Retinal pigment epithelial cell (primary cell): ENCODE measurements at regions not wholly inside any gene's neighbourhood (a gene's known extent, or its start where the extent isn't known, plus 50 kb on each side); places are given as distances from the start of the nearest gene placed in this dataset.

Experiments
- DNase-seq: peaks from one replicate; pipeline ENCODE4 v3.0.0-alpha.2; 2010; ENCODE audit warnings: low read depth
- H3K4me3 ChIP-seq: 2 replicates; pipeline ENCODE4 v1.5.1; 2011; ENCODE audit warnings: mild to moderate bottlenecking, low read length, control low read depth, moderate library complexity
- TF ChIP-seq, protein P1 (sequence below): conservative IDR thresholded peaks from 2 replicates; pipeline ENCODE4 v1.5.1; 2011; ENCODE audit warnings: low read depth, low read length, control low read depth, inconsistent platforms

DNA sequence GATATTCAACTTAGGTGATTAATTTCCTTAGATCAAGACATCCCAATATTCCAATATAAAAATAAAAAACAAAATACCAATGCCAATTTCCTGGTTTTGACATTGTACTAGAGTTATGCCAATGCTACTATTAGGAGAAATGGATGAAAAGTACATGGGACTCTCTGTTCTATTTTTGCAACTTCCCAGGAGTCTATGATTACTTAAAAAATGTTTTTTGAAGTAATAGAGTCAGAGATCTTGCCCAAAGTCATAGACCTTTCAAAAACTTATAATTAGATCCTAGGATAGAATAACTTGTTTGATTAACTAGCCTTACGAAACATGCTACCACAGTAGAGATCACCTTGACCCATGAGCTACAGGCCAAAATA is 73.6 kb upstream of the MAOA start:
- H3K4me3 ChIP-seq = no peak overlapping the region
- no peak for DNase-seq
- TF ChIP-seq, protein P1, sequence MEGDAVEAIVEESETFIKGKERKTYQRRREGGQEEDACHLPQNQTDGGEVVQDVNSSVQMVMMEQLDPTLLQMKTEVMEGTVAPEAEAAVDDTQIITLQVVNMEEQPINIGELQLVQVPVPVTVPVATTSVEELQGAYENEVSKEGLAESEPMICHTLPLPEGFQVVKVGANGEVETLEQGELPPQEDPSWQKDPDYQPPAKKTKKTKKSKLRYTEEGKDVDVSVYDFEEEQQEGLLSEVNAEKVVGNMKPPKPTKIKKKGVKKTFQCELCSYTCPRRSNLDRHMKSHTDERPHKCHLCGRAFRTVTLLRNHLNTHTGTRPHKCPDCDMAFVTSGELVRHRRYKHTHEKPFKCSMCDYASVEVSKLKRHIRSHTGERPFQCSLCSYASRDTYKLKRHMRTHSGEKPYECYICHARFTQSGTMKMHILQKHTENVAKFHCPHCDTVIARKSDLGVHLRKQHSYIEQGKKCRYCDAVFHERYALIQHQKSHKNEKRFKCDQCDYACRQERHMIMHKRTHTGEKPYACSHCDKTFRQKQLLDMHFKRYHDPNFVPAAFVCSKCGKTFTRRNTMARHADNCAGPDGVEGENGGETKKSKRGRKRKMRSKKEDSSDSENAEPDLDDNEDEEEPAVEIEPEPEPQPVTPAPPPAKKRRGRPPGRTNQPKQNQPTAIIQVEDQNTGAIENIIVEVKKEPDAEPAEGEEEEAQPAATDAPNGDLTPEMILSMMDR = no peak

DNA sequence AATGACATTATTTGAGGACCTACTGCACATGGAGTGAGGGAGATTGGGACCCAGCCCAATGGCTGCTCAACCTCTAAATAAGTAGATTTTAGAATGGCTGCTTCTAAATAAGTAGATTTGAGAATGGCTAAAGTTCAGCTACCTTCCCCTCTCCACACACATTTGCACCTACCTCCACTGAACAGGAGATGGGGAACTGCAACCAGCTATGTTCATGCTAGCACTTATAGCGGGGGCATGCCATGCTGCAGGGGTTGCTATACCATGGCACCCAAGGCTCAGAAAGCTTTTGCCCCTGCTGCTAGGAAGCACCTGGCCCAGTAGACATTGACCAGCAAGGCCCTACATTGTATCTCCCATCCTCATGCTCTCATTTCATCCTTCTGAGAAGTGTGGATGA is 70.2 kb upstream of the MAOA start:
- TF ChIP-seq, protein P1 = no peak
- DNase-seq = no peak
- H3K4me3 ChIP-seq = no peak overlapping the region

DNA sequence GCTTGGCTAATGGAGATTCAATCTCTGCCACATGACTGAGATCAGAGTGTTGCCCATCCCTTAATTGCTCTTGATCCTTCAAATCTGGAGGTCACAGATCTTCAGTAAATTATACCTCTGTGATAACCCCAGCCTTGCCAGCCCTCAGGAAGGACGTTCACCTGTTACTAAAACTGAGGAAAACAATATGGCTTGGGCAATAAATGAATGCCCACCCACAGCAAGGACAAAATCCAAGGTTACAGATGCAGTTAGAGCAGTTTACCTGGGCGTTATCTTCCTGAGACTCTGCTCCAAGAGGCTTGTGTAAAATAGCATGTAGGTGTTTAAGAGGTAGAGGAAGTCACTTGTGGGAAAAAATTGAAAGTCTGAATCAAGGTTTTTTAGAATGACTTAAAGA is 69.3 kb upstream of the MAOA start:
- TF ChIP-seq, protein P1 = no peak
- H3K4me3 ChIP-seq = no peak overlapping the region
- DNase-seq = no peak

DNA sequence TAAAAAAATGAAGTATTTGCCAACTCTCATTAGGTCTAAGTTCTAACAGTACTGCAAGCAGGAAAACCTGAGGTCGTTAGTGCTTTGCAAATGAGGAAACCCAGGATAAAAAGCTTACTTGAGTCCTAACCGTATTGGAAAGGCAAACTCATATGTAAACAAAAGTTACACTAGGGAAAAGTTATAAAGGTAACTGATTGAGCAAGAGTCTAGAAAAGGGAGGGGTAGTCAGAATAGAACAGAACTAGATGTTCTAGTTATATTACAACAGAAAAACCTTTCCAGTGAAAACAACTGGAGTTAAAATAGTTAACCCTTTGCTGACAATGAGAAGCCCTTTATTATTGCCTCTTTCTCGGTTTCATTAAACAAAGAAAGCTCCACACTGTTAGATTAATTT is 66.4 kb upstream of the MAOA start:
- no peak for DNase-seq

DNA sequence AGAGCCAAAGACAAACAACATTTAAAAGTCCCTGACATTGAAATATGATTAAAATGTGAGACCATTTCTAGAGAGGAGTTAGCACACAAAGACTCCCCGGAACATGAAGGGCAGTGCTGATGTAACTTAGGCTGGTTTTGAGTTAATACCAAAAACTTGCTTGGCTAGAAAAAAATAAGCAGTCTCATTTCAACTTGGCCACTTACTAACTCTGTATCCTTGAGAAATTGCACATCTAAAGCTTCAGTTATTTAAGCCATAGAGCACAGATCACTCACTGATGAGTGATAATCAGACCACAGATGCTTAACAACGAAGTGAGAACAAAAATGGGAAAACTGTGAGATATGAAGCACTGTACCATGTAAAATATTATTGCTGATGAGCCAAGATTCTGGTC is 65.9 kb upstream of the MAOA start:
- TF ChIP-seq, protein P1 = no peak
- no peak for DNase-seq
- H3K4me3 ChIP-seq = no peak overlapping the region

More for the DNA sequence above, 66.4 kb upstream of the MAOA start:
- TF ChIP-seq, protein P1 = no peak
- no peak overlapping the region for H3K4me3 ChIP-seq

DNA sequence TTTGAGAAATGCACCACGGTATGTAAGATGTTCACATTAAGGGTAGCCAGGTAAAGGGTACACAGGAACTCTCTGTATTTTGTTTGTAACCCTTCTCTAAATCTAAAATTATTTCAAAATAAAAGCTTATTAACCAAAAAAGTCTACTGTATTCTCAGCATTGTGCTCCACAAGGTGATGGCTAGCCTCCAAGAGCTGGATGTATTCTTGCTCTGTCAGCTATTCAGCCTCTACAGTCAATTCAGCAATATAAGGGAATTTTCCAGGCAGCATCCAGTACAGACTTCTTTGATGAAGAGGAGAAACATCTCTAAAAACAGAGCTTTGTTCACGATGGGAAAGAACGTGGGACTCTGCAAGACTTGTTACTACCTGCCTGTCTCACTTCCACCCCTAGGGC is 63.5 kb upstream of the MAOA start:
- no peak overlapping the region for H3K4me3 ChIP-seq
- TF ChIP-seq, protein P1 = no peak
- DNase-seq = no peak

DNA sequence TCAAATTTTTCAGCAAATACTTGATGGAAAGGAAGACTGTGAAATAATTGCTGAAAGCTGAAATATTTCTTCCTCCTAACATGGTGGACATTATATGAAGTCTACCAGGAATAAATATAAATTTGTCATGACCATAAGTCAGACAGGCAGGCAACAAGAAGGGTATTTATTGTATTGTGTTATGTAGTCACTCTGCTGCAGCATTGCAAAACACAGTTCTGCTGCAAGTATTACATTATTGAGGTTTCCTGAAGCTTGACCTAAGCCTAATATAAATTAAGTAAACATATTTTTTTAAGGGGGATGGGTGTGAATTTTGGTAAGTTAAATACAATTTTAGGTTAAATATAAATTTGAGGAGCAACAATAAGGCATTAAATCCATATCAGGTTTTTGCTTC is 60.2 kb upstream of the MAOA start:
- TF ChIP-seq, protein P1 = no peak
- DNase-seq = no peak
- no peak overlapping the region for H3K4me3 ChIP-seq
